HCT116 (cell line): ENCODE measurements at regions not wholly inside any gene's neighbourhood (a gene's known extent, or its start where the extent isn't known, plus 50 kb on each side); places are given as distances from the start of the nearest gene placed in this dataset.

Experiments used
- ATAC-seq: fragments of 200-7000 bp; cut with Tn5 transposase; 2 replicates; pipeline ENCODE4 v1.9.1; 2020; ENCODE audit warnings: mild to moderate bottlenecking, moderate library complexity
- BruUV-seq: library from RNA; stranded (reverse); fragments of 400-500 nt; replicated peaks from 2 replicates; lab custom pipeline; 2021; lab: Mats Ljungman, UMichigan
- CTCF ChIA-PET: fragments of 300-600 bp; sonication (Branson Sonifier 250); formaldehyde crosslinking; loops from one replicate; lab custom pipeline; 2021; ENCODE audit warnings: antibody characterized with exemption; lab: Charles Lee
- POLR2A ChIA-PET: fragments of 300-600, 350-600 bp; sonication (Branson Sonifier 250); formaldehyde crosslinking; loops from one replicate; lab custom pipeline; 2021; ENCODE audit warnings: antibody characterized with exemption; lab: Charles Lee
- RAD21 ChIA-PET, 2 experiments: fragments of 300-600 bp; sonication (Branson Sonifier 250); formaldehyde crosslinking; loops; one replicate each; lab custom pipeline; 2023; ENCODE audit warnings: low total read pairs in 2 of 2; ENCODE audit not compliant: uncharacterized antibody in 2 of 2, unreplicated experiment in 2 of 2, low non-redundant PET in 1 of 2; lab: Charles Lee
- DNase-seq: peaks from one replicate; pipeline ENCODE4 v3.0.0-alpha.2; 2010; ENCODE audit warnings: low read depth, low spot score
- H2AFZ ChIP-seq: fragments of 200-600 bp; shearing (Covaris generic), sonication (generic); 2 replicates; pipeline ENCODE4 v1.6.1; 2017; ENCODE audit warnings: low read depth, mixed run types, mixed read lengths, antibody characterized with exemption, low read length; ENCODE audit not compliant: poor library complexity, severe bottlenecking
- H3K27ac ChIP-seq: 2 replicates; pipeline ENCODE4 v1.5.1; 2012; ENCODE audit warnings: low read depth, low read length
- H3K27me3 ChIP-seq: fragments of 200-600 bp; sonication (generic); 2 replicates; pipeline ENCODE4 v1.6.1; 2016; ENCODE audit warnings: mixed run types, low read length, mixed read lengths; ENCODE audit not compliant: insufficient read depth
- H3K36me3 ChIP-seq, 2 experiments: fragments of 200-500 bp in 1 of 2; fragments of 200-600 bp in 1 of 2; sonication (Bioruptor generic) in 1 of 2; sonication (generic) in 1 of 2; 2 replicates each; pipeline versions ENCODE4 v1.5.1 to v1.6.1; 2014 to 2016; ENCODE audit warnings: low read length in 2 of 2, inconsistent platforms in 1 of 2, mixed read lengths in 1 of 2, mixed run types in 1 of 2; ENCODE audit not compliant: insufficient read depth in 2 of 2, control insufficient read depth in 1 of 2
- H3K4me1 ChIP-seq, 2 experiments: fragments of 200-600 bp in 1 of 2; sonication (generic) in 1 of 2; 2 replicates each; pipeline versions ENCODE4 v1.5.1 to v1.6.1; 2012 to 2017; ENCODE audit warnings: low read length in 2 of 2, inconsistent platforms in 1 of 2, mild to moderate bottlenecking in 1 of 2, mixed read lengths in 1 of 2, mixed run types in 1 of 2, moderate library complexity in 1 of 2; ENCODE audit not compliant: insufficient read depth in 2 of 2, control insufficient read depth in 1 of 2
- H3K4me2 ChIP-seq: fragments of 200-600 bp; sonication (generic); 2 replicates; pipeline ENCODE4 v1.6.1; 2017; ENCODE audit warnings: mixed run types, low read length, mixed read lengths
- H3K4me3 ChIP-seq, 2 experiments: fragments of 200-600 bp in 1 of 2; sonication (generic) in 1 of 2; replicated peaks in 1 of 2; 2 replicates each; pipeline ENCODE4 v1.5.1; 2011 to 2016; ENCODE audit warnings: low read length in 2 of 2, control low read depth in 1 of 2, low read depth in 1 of 2, mild to moderate bottlenecking in 1 of 2, mixed read lengths in 1 of 2, mixed run types in 1 of 2
- H3K79me2 ChIP-seq: fragments of 200-600 bp; sonication (generic); 2 replicates; pipeline ENCODE4 v1.6.1; 2017; ENCODE audit warnings: mild to moderate bottlenecking, mixed run types, low read length, moderate library complexity, mixed read lengths; ENCODE audit not compliant: insufficient read depth
- H3K9ac ChIP-seq: fragments of 200-600 bp; sonication (generic); 2 replicates; pipeline ENCODE4 v1.6.1; 2016; ENCODE audit warnings: low read length, mixed read lengths
- H3K9me2 ChIP-seq: fragments of 200-600 bp; sonication (generic), shearing (Covaris generic); 2 replicates; pipeline ENCODE4 v1.6.1; 2017; ENCODE audit warnings: mixed run types, mild to moderate bottlenecking, moderate library complexity; ENCODE audit not compliant: insufficient read depth
- H3K9me3 ChIP-seq, 2 experiments: fragments of 200-500 bp in 1 of 2; fragments of 200-600 bp in 1 of 2; sonication (Bioruptor generic) in 1 of 2; sonication (generic) in 1 of 2; 2 replicates each; pipeline ENCODE4 v1.6.1; 2014 to 2017; ENCODE audit warnings: low read length in 2 of 2, mixed read lengths in 2 of 2, inconsistent platforms in 1 of 2, low read depth in 1 of 2, mild to moderate bottlenecking in 1 of 2, mixed run types in 1 of 2, moderate library complexity in 1 of 2; ENCODE audit not compliant: control insufficient read depth in 1 of 2, insufficient read depth in 1 of 2
- H4K20me1 ChIP-seq: fragments of 200-600 bp; sonication (generic), shearing (Covaris generic); 2 replicates; pipeline ENCODE4 v1.6.1; 2017; ENCODE audit warnings: mixed run types, mild to moderate bottlenecking, moderate library complexity; ENCODE audit not compliant: insufficient read depth
- EZH2 ChIP-seq: fragments of 200-600 bp; sonication (generic); IDR thresholded peaks from 2 replicates; pipeline ENCODE4 v1.6.1; 2017; ENCODE audit warnings: antibody characterized with exemption, mixed run types
- EZH2phosphoT487 ChIP-seq: fragments of 200-600 bp; IDR thresholded peaks from 2 replicates; pipeline ENCODE4 v1.6.1; 2018; ENCODE audit warnings: antibody characterized with exemption, borderline replicate concordance
- SIN3A ChIP-seq: IDR thresholded peaks from 2 replicates; pipeline ENCODE4 v1.6.1; 2012; ENCODE audit warnings: low read depth
- SP1 ChIP-seq: IDR thresholded peaks from 2 replicates; pipeline ENCODE4 v1.6.1; 2012; ENCODE audit warnings: low read depth
- SRF ChIP-seq: IDR thresholded peaks from 2 replicates; pipeline ENCODE4 v1.6.1; 2012; ENCODE audit warnings: low read depth
- TCF7L2 ChIP-seq: IDR thresholded peaks from 2 replicates; pipeline ENCODE4 v1.7.0; 2011; ENCODE audit warnings: borderline replicate concordance, inconsistent platforms; ENCODE audit not compliant: insufficient read depth, insufficient read length; ENCODE audit errors: extremely low read depth
- ZFX ChIP-seq: fragments of 450-650 bp; IDR thresholded peaks from 2 replicates; pipeline ENCODE4 v1.6.1; 2017
- intact Hi-C: fragments of 100-400 bp; cut with micrococcal nuclease; formaldehyde crosslinking; loops from 2 replicates; pipeline ENCODE4 v1.10.0; 2022
- TF ChIP-seq, protein P1 (sequence below): IDR thresholded peaks from 2 replicates; pipeline ENCODE4 v1.6.1; 2012

DNA sequence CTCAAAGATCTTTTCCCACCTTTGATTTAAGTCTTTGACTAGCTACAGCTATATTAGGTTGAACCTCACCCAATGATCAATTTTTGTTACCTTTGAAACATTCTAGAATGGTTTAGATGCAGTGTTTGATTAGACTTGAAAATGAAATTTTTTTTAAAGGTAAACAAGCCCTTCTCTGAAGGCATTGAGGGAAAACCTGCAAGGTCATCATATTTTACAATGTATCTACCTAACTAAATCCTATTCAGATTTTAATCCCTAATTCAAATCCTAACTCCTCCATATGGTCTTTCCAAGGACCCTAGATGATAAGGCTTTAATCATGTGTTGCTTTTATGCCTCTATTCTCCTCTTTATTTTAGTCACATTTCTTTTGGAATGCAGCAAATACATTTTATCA, 95.4 kb downstream of the ALG10B start:
- H4K20me1 ChIP-seq: no peaks in the 10 kb centered on the region
- RAD21 ChIA-PET: no interaction called here
- H3K9me2 ChIP-seq: no peaks in the 10 kb centered on the region
- no peak overlapping the region for H3K4me3 ChIP-seq
- BruUV-seq: no TSS peak
- CTCF ChIA-PET: no interaction called here
- DNase-seq (no peak), ATAC-seq (no peak)
- intact Hi-C loops: no loop called here
- no peak overlapping the region for H2AFZ ChIP-seq
- POLR2A ChIA-PET: no interaction called here
- no peaks in the 10 kb centered on the region for H3K79me2 ChIP-seq
- no peak for TF ChIP-seq EZH2phosphoT487
- no peak for TF ChIP-seq EZH2
- TF ChIP-seq, protein P1, sequence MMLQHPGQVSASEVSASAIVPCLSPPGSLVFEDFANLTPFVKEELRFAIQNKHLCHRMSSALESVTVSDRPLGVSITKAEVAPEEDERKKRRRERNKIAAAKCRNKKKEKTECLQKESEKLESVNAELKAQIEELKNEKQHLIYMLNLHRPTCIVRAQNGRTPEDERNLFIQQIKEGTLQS: no peak
- no peak for TF ChIP-seq TCF7L2
- no peak for TF ChIP-seq SP1
- no peak overlapping the region for H3K4me2 ChIP-seq
- no peaks in the 10 kb centered on the region for H3K4me1 ChIP-seq
- no peak overlapping the region for H3K9ac ChIP-seq
- no peaks in the 10 kb centered on the region for H3K36me3 ChIP-seq
- H3K27ac ChIP-seq: no peak overlapping the region
- H3K27me3 ChIP-seq: no peaks in the 10 kb centered on the region
- H3K9me3 ChIP-seq: no peaks in the 10 kb centered on the region

DNA sequence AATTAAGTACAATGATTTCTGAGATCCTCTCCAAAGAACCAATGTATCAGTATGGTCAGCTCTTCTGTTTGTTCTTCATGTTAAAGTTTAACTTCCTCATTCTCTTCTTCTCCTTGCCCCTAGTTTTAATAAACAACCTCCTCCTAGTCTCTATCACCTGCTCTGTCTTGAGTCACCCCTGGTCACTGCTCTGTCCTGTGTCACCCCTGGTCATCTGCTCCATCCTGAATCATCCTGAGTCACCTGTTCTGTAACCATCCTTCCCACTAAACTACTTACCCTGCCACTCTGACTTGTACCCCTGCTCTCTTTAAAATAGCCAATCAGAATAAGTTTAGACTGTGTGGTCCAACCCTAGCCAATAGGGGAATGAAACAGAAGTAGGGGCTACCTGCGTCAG, 100.5 kb downstream of the ALG10B start:
- TF ChIP-seq SRF (no peak), ZFX (no peak), SIN3A (no peak)
- no peak for ATAC-seq
- RAD21 ChIA-PET: no interaction called here
- POLR2A ChIA-PET: no interaction called here
- Histone ChIP-seq H3K9me3 (no peaks in the 10 kb centered on the region), H3K9ac (no peak overlapping the region), H3K27me3 (no peaks in the 10 kb centered on the region), H3K79me2 (no peaks in the 10 kb centered on the region), H3K27ac (no peak overlapping the region), H4K20me1 (no peaks in the 10 kb centered on the region), H3K36me3 (no peaks in the 10 kb centered on the region), H3K9me2 (no peaks in the 10 kb centered on the region), H3K4me1 (no peaks in the 10 kb centered on the region), H2AFZ (no peak overlapping the region), H3K4me2 (no peak overlapping the region), H3K4me3 (no peak overlapping the region)
- DNase-seq: no peak
- no TSS peak for BruUV-seq
- intact Hi-C loops: no loop called here
- CTCF ChIA-PET: no interaction called here
